ENCODE measurements at regions not wholly inside any gene's neighbourhood (a gene's known extent, or its start where the extent isn't known, plus 50 kb on each side); places are given as distances from the start of the nearest gene placed in this dataset.
A peak's percentile ranks its signal among the peaks of the same experiment; 100 is the strongest.
"Not testable (repeated sequence)": the region's sequence is repeated elsewhere in the genome, so short reads cannot be mapped to it uniquely, and the experiment has no call there.

GRCh38 chr21:27582246-27582947 is 615.5 kb upstream of the ADAMTS5 start:
- no peak for DNase-seq

- DNase-seq: no peak
Observed at GRCh38 chr21:27581168-27581567, 614.3 kb upstream of the ADAMTS5 start.

- DNase-seq: no peak
Observed at GRCh38 chr21:27580276-27580675, 613.4 kb upstream of the ADAMTS5 start.

- no peak for DNase-seq
Observed at GRCh38 chr21:27578741-27579265, 611.9 kb upstream of the ADAMTS5 start.

- DNase-seq: no peak
Observed at GRCh38 chr21:27572696-27573095, 605.8 kb upstream of the ADAMTS5 start.

- no peak for DNase-seq
Observed at GRCh38 chr21:27571706-27572105, 604.8 kb upstream of the ADAMTS5 start.

- DNase-seq: no peak
Observed at GRCh38 chr21:27570306-27570868, 603.5 kb upstream of the ADAMTS5 start.

- DNase-seq: no peak
Observed at GRCh38 chr21:27569831-27570230, 602.9 kb upstream of the ADAMTS5 start.

GRCh38 chr21:27569091-27569490 is 602.2 kb upstream of the ADAMTS5 start:
- DNase-seq: no peak

GRCh38 chr21:27567381-27567780 is 600.5 kb upstream of the ADAMTS5 start:
- no peak for DNase-seq

- DNase-seq: no peak
Observed at GRCh38 chr21:27566521-27566920, 599.6 kb upstream of the ADAMTS5 start.

- no peak for DNase-seq
Observed at GRCh38 chr21:27565364-27565763, 598.5 kb upstream of the ADAMTS5 start.

GRCh38 chr21:27564684-27565301 is 597.9 kb upstream of the ADAMTS5 start:
- DNase-seq: peak; percentile 27 to 72

GRCh38 chr21:27562303-27562702 is 595.4 kb upstream of the ADAMTS5 start:
- DNase-seq: no peak

- DNase-seq: no peak
Observed at GRCh38 chr21:27561116-27561515, 594.2 kb upstream of the ADAMTS5 start.

GRCh38 chr21:27557356-27557755 is 590.5 kb upstream of the ADAMTS5 start:
- DNase-seq: no peak

- DNase-seq: no peak
Observed at GRCh38 chr21:27555996-27556395, 589.1 kb upstream of the ADAMTS5 start.

- DNase-seq: no peak
Observed at GRCh38 chr21:27550287-27550686, 583.4 kb upstream of the ADAMTS5 start.

GRCh38 chr21:27548486-27548885 is 581.6 kb upstream of the ADAMTS5 start:
- peak; percentile 22 to 65 for DNase-seq

- peak; percentile 17 to 81 for DNase-seq
Observed at GRCh38 chr21:27545754-27546349, 579.0 kb upstream of the ADAMTS5 start.

GRCh38 chr21:27542126-27542525 is 575.2 kb upstream of the ADAMTS5 start:
- DNase-seq: not testable (repeated sequence)

- no peak for DNase-seq
Observed at GRCh38 chr21:27536319-27536718, 569.4 kb upstream of the ADAMTS5 start.

GRCh38 chr21:27535188-27535587 is 568.3 kb upstream of the ADAMTS5 start:
- no peak for DNase-seq

GRCh38 chr21:27534206-27534605 is 567.3 kb upstream of the ADAMTS5 start:
- DNase-seq: no peak

Data from NCI-H524 (cell line).